H1 (cell line): ENCODE measurements at regions not wholly inside any gene's neighbourhood (a gene's known extent, or its start where the extent isn't known, plus 50 kb on each side); places are given as distances from the start of the nearest gene placed in this dataset.

Source experiments
- BCL11A ChIP-seq, 2 experiments: IDR thresholded peaks; one replicate each; pipeline ENCODE4 v1.6.1; 2011; ENCODE audit warnings: low read depth in 2 of 2, low read length in 2 of 2, mild to moderate bottlenecking in 2 of 2
- BRCA1 ChIP-seq: IDR thresholded peaks from 2 replicates; pipeline ENCODE4 v1.6.1; 2012; ENCODE audit warnings: low read depth, low read length, improper control_type of control experiment
- CBX5 ChIP-seq: fragments of 300-800, 300-1000 bp; sonication (generic); IDR thresholded peaks from 2 replicates; pipeline ENCODE4 v1.7.1; 2016; ENCODE audit warnings: antibody characterized with exemption, low read length, low read depth
- CREB1 ChIP-seq: IDR thresholded peaks from 2 replicates; pipeline ENCODE4 v1.6.1; 2012; ENCODE audit warnings: inconsistent platforms
- EP300 ChIP-seq, 2 experiments: IDR thresholded peaks; 1 replicate in 1 of 2; 2 replicates in 1 of 2; pipeline ENCODE4 v1.6.1; 2011 to 2012; ENCODE audit warnings: low read depth in 2 of 2, low read length in 2 of 2, mild to moderate bottlenecking in 2 of 2, borderline replicate concordance in 1 of 2, inconsistent platforms in 1 of 2, moderate library complexity in 1 of 2
- EZH2 ChIP-seq: fragments of 200-600 bp; sonication (generic); IDR thresholded peaks from 2 replicates; pipeline ENCODE4 v1.7.1; 2012; ENCODE audit warnings: low read depth, mild to moderate bottlenecking, moderate library complexity, low read length, inconsistent platforms; ENCODE audit not compliant: severe bottlenecking
- POLR2A ChIP-seq, 2 experiments: IDR thresholded peaks; 1 replicate in 1 of 2; 2 replicates in 1 of 2; pipeline ENCODE4 v1.6.1; 2011; ENCODE audit warnings: low read depth in 2 of 2, low read length in 2 of 2, mild to moderate bottlenecking in 2 of 2; ENCODE audit errors: control extremely low read depth in 1 of 2
- POLR2AphosphoS5 ChIP-seq: IDR thresholded peaks from 2 replicates; pipeline ENCODE4 v1.6.1; 2011; ENCODE audit warnings: low read depth, low read length
- RBBP5 ChIP-seq: IDR thresholded peaks from 2 replicates; pipeline ENCODE4 v1.7.1; 2012; ENCODE audit warnings: low read depth, mild to moderate bottlenecking, inconsistent platforms, low read length, moderate library complexity, borderline replicate concordance
- SIN3A ChIP-seq, 2 experiments: IDR thresholded peaks in 1 of 2; conservative IDR thresholded peaks in 1 of 2; 2 replicates each; pipeline ENCODE4 v1.6.1; 2011 to 2012; ENCODE audit warnings: low read length in 2 of 2, improper control_type of control experiment in 1 of 2, low read depth in 1 of 2, mild to moderate bottlenecking in 1 of 2
- SP4 ChIP-seq: IDR thresholded peaks from 2 replicates; pipeline ENCODE4 v1.6.1; 2012; ENCODE audit warnings: low read length, inconsistent platforms
- TAF1 ChIP-seq: IDR thresholded peaks from 2 replicates; pipeline ENCODE4 v1.6.1; 2011; ENCODE audit warnings: mild to moderate bottlenecking, low read depth, low read length
- YY1 ChIP-seq: IDR thresholded peaks from 2 replicates; pipeline ENCODE4 v1.6.1; 2011; ENCODE audit warnings: low read depth, mild to moderate bottlenecking, low read length
- TF ChIP-seq, protein P1 (sequence below), 3 experiments: IDR thresholded peaks; 1 replicate in 2 of 3; 2 replicates in 1 of 3; pipeline versions ENCODE4 v1.5.1 to v1.6.1; 2011; ENCODE audit warnings: low read length in 3 of 3, mild to moderate bottlenecking in 3 of 3, inconsistent platforms in 2 of 3, low read depth in 1 of 3, moderate library complexity in 1 of 3; ENCODE audit not compliant: insufficient read depth in 1 of 3; ENCODE audit errors: control extremely low read depth in 1 of 3

- TF ChIP-seq POLR2A (IDR thresholded peaks at IDR 0.05; ENCODE audit: control extremely low read depth in 1 of 2, low read depth in 2 of 2, low read length in 2 of 2) (no peak), CBX5 (no peak), RBBP5 (no peak), SIN3A (conservative IDR thresholded peaks at IDR 0.05 in 1 of 2, IDR thresholded peaks at IDR 0.05 in 1 of 2; ENCODE audit: low read depth in 1 of 2, low read length in 2 of 2) (no peak), CREB1 (no peak), POLR2AphosphoS5 (no peak), BCL11A (IDR thresholded peaks at IDR 0.05; ENCODE audit: low read depth in 2 of 2, low read length in 2 of 2) (no peak), EP300 (IDR thresholded peaks at IDR 0.05; ENCODE audit: borderline replicate concordance in 1 of 2, low read depth in 2 of 2, low read length in 2 of 2) (no peak), EZH2 (no peak), TAF1 (no peak), BRCA1 (no peak), SP4 (no peak), YY1 (no peak)
- TF ChIP-seq, protein P1, sequence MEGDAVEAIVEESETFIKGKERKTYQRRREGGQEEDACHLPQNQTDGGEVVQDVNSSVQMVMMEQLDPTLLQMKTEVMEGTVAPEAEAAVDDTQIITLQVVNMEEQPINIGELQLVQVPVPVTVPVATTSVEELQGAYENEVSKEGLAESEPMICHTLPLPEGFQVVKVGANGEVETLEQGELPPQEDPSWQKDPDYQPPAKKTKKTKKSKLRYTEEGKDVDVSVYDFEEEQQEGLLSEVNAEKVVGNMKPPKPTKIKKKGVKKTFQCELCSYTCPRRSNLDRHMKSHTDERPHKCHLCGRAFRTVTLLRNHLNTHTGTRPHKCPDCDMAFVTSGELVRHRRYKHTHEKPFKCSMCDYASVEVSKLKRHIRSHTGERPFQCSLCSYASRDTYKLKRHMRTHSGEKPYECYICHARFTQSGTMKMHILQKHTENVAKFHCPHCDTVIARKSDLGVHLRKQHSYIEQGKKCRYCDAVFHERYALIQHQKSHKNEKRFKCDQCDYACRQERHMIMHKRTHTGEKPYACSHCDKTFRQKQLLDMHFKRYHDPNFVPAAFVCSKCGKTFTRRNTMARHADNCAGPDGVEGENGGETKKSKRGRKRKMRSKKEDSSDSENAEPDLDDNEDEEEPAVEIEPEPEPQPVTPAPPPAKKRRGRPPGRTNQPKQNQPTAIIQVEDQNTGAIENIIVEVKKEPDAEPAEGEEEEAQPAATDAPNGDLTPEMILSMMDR (IDR thresholded peaks at IDR 0.05; ENCODE audit: control extremely low read depth in 1 of 3, insufficient read depth in 1 of 3, low read depth in 1 of 3, low read length in 3 of 3), result no peak
Measured at GRCh38 chr10:89940076-89940475, 238.7 kb downstream of the KIF20B start.
